HG02763 (cell line): ENCODE measurements at regions not wholly inside any gene's neighbourhood (a gene's known extent, or its start where the extent isn't known, plus 50 kb on each side); places are given as distances from the start of the nearest gene placed in this dataset.
"Not testable (repeated sequence)": the region's sequence is repeated elsewhere in the genome, so short reads cannot be mapped to it uniquely, and the experiment has no call there.

Source experiments
- ATAC-seq: cut with Tn5 transposase; IDR thresholded peaks from one replicate; pipeline ENCODE4 v1.9.1; 2021; ENCODE audit warnings: mild to moderate bottlenecking, moderate library complexity; ENCODE audit not compliant: unreplicated experiment

GRCh38 chr2:83808878-83809277 lies 650.2 kb downstream of the SUCLG1 start:
- no peak for ATAC-seq

- no peak for ATAC-seq
These were observed 656.5 kb downstream of the SUCLG1 start for GRCh38 chr2:83802604-83803003.

GRCh38 chr2:83795777-83796176 lies 663.3 kb downstream of the SUCLG1 start:
- ATAC-seq, result no peak

- ATAC-seq, result not testable (repeated sequence)
These were observed 668.6 kb downstream of the SUCLG1 start for GRCh38 chr2:83790467-83790866.

GRCh38 chr2:83789674-83790073 lies 669.4 kb downstream of the SUCLG1 start:
- not testable (repeated sequence) for ATAC-seq

- not testable (repeated sequence) for ATAC-seq
These were observed 670.0 kb downstream of the SUCLG1 start for GRCh38 chr2:83788938-83789566.

GRCh38 chr2:83787189-83787588 lies 671.9 kb downstream of the SUCLG1 start:
- ATAC-seq, result no peak

- no peak for ATAC-seq
These were observed 672.9 kb downstream of the SUCLG1 start for GRCh38 chr2:83786140-83786539.

GRCh38 chr2:83784947-83785346 lies 674.1 kb downstream of the SUCLG1 start:
- ATAC-seq, result no peak

GRCh38 chr2:83784315-83784714 lies 674.8 kb downstream of the SUCLG1 start:
- no peak for ATAC-seq

- ATAC-seq, result no peak
These were observed 677.0 kb downstream of the SUCLG1 start for GRCh38 chr2:83782122-83782521.

- ATAC-seq, result no peak
These were observed 694.6 kb downstream of the SUCLG1 start for GRCh38 chr2:83764447-83765005.

- ATAC-seq, result no peak
These were observed 701.8 kb downstream of the SUCLG1 start for GRCh38 chr2:83757329-83757728.

GRCh38 chr2:83756219-83756618 lies 702.9 kb downstream of the SUCLG1 start:
- no peak for ATAC-seq

GRCh38 chr2:83747141-83747540 lies 711.9 kb downstream of the SUCLG1 start:
- ATAC-seq, result no peak

GRCh38 chr2:83744855-83745254 lies 714.2 kb downstream of the SUCLG1 start:
- ATAC-seq, result no peak

- ATAC-seq, result no peak
These were observed 716.8 kb downstream of the SUCLG1 start for GRCh38 chr2:83742117-83742782.

GRCh38 chr2:83730223-83730622 lies 728.9 kb downstream of the SUCLG1 start:
- no peak for ATAC-seq

GRCh38 chr2:83725735-83726134 lies 733.3 kb downstream of the SUCLG1 start:
- no peak for ATAC-seq

GRCh38 chr2:83705146-83705545 lies 753.9 kb downstream of the SUCLG1 start:
- ATAC-seq, result no peak

- no peak for ATAC-seq
These were observed 755.5 kb downstream of the SUCLG1 start for GRCh38 chr2:83703598-83703997.

- no peak for ATAC-seq
These were observed 762.2 kb downstream of the SUCLG1 start for GRCh38 chr2:83696838-83697237.
